Activated B cell treated with CpG ODN at 0.5 μM for 24 hours (primary cell): ENCODE measurements at regions not wholly inside any gene's neighbourhood (a gene's known extent, or its start where the extent isn't known, plus 50 kb on each side); places are given as distances from the start of the nearest gene placed in this dataset.

Source experiments
- ATAC-seq: fragments of 200-7000 bp; cut with Tn5 transposase; one replicate; pipeline ENCODE4 v1.10.0; 2021; ENCODE audit warnings: low read depth, mild to moderate bottlenecking, moderate library complexity
- CTCF ChIA-PET: fragments of 350-600 bp; sonication (Branson Sonifier 250); formaldehyde crosslinking; loops from one replicate; lab custom pipeline; 2021; ENCODE audit warnings: antibody characterized with exemption; lab: Charles Lee
- POLR2A ChIA-PET: fragments of 350-600 bp; sonication (Branson Sonifier 250); formaldehyde crosslinking; loops from one replicate; lab custom pipeline; 2021; ENCODE audit warnings: antibody characterized with exemption; lab: Charles Lee
- DNase-seq: peaks from one replicate; pipeline ENCODE4 v3.0.0; 2022
- H3K27ac Mint-ChIP-seq: one replicate; pipeline ENCODE4 v1.8.0; 2020; ENCODE audit warnings: mixed read lengths
- H3K27me3 Mint-ChIP-seq: one replicate; pipeline ENCODE4 v1.8.0; 2021; ENCODE audit warnings: mixed read lengths
- H3K36me3 Mint-ChIP-seq: one replicate; pipeline ENCODE4 v1.8.0; 2021; ENCODE audit warnings: low read depth, mixed read lengths
- H3K4me1 Mint-ChIP-seq: one replicate; pipeline ENCODE4 v1.8.0; 2021; ENCODE audit warnings: mixed read lengths
- H3K4me3 Mint-ChIP-seq: one replicate; pipeline ENCODE4 v1.8.0; 2020; ENCODE audit warnings: mild to moderate bottlenecking, mixed read lengths
- H3K9me3 Mint-ChIP-seq: one replicate; pipeline ENCODE4 v1.8.0; 2020; ENCODE audit warnings: mixed read lengths
- intact Hi-C: fragments of 100-400 bp; cut with micrococcal nuclease; formaldehyde crosslinking; loops from one replicate; pipeline ENCODE4 v1.15.1; 2024
- TF ChIP-seq, protein P1 (sequence below): fragments of 200-600 bp; IDR thresholded peaks from one replicate; pipeline ENCODE4 v1.8.0; 2022; ENCODE audit warnings: antibody characterized with exemption, mild to moderate bottlenecking

DNA sequence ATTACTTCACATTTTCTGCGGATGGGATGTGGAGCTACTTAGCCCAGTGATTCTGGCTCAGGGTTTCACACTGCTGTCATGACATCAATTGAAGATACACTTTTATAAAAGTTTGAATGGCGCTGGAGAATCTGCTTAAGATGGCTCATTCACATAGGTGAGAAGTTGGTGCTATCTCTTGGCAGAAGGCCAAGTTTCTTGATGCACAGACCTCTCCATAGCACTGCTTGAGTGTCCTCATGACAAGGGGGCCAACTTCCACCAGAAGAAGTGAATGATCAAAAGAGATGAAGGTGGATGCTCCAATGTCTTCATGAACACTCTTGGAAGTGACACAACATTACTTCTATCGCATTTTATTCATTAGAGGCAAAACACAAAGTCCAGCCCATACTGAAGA lies 403.7 kb upstream of the CCNG1 start:
- intact Hi-C loops: no loop called here
- DNase-seq (no peak), ATAC-seq (no peak)
- Mint-ChIP-seq H3K27me3 (no peaks in the 10 kb centered on the region), H3K36me3 (no peaks in the 10 kb centered on the region), H3K4me3 (no peak overlapping the region), H3K9me3 (peaks cover 6% of the 10 kb centered on the region), H3K4me1 (no peaks in the 10 kb centered on the region), H3K27ac (no peak overlapping the region)
- ChIA-PET CTCF (no interaction called here), POLR2A (no interaction called here)
- TF ChIP-seq, protein P1, sequence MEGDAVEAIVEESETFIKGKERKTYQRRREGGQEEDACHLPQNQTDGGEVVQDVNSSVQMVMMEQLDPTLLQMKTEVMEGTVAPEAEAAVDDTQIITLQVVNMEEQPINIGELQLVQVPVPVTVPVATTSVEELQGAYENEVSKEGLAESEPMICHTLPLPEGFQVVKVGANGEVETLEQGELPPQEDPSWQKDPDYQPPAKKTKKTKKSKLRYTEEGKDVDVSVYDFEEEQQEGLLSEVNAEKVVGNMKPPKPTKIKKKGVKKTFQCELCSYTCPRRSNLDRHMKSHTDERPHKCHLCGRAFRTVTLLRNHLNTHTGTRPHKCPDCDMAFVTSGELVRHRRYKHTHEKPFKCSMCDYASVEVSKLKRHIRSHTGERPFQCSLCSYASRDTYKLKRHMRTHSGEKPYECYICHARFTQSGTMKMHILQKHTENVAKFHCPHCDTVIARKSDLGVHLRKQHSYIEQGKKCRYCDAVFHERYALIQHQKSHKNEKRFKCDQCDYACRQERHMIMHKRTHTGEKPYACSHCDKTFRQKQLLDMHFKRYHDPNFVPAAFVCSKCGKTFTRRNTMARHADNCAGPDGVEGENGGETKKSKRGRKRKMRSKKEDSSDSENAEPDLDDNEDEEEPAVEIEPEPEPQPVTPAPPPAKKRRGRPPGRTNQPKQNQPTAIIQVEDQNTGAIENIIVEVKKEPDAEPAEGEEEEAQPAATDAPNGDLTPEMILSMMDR: no peak

DNA sequence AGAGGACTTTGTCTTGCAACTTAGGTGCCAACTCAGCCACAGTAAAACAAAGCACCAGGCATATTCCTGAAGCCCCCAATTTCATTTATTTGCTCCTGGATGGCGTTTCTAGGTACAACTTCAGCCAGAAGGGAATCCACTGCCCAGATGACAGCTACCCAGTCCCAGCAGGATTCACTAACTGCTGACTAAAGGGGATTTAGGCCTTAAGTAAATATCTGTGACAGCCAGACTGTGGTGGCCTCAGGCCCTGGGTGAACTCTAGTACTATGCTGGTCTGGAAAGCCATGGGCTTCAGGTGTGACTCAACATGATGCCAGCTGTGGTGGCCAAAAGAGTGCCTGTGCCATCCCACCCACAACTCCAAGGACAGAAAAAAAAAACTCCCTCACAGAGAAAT lies 396.1 kb upstream of the CCNG1 start:
- ATAC-seq (no peak), DNase-seq (no peak)
- H3K9me3 Mint-ChIP-seq: peaks cover 6% of the 10 kb centered on the region
- TF ChIP-seq, protein P1: no peak
- intact Hi-C loops: no loop called here
- no peaks in the 10 kb centered on the region for H3K36me3 Mint-ChIP-seq
- ChIA-PET POLR2A (no interaction called here), CTCF (no interaction called here)
- H3K27me3 Mint-ChIP-seq: no peaks in the 10 kb centered on the region
- H3K27ac Mint-ChIP-seq: no peak overlapping the region
- H3K4me3 Mint-ChIP-seq: no peak overlapping the region
- H3K4me1 Mint-ChIP-seq: no peaks in the 10 kb centered on the region

DNA sequence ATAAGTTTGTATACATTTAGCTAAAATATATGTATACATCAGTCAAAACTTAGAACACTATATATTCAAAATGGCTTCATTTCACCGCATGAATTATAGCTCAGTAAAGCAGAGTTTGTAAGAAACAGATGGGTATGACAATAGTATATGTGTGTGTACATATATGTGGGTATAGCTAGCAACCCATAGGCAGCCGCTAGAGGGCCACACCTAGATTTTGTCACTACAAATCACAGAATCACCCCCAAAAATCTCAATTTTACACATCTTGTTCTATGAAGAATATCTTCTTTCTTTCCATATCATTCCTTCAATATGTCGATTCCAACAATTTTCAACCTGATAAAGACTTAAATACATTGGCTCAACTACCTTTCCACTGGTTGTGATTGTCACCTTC lies 357.8 kb upstream of the CCNG1 start:
- H3K4me3 Mint-ChIP-seq: no peak overlapping the region
- POLR2A ChIA-PET: no interaction called here
- H3K27me3 Mint-ChIP-seq: no peaks in the 10 kb centered on the region
- DNase-seq: no peak
- TF ChIP-seq, protein P1: no peak
- CTCF ChIA-PET: no interaction called here
- ATAC-seq: no peak
- intact Hi-C loops: no loop called here
- no peaks in the 10 kb centered on the region for H3K4me1 Mint-ChIP-seq
- peaks cover 20% of the 10 kb centered on the region for H3K9me3 Mint-ChIP-seq
- H3K36me3 Mint-ChIP-seq: no peaks in the 10 kb centered on the region
- H3K27ac Mint-ChIP-seq: no peak overlapping the region

DNA sequence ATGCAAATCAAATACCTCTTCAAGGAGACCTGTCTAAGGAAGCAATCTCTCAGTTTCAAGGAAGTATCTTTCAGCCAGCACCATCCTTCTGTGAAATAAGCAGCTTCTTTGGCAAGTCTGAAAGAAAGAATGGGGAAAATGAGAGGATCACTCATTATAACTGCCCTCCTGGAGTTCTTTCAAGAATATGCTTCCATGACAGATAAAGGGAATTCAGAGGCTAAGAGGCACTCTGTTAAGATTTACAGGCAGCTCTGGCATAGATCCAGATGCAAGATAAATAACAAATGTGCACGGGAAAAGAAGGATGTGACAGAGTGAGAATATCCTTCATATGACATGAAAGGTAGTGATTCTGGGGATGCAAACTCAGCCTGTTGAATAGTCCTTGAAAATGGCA lies 348.2 kb upstream of the CCNG1 start:
- H3K36me3 Mint-ChIP-seq: no peaks in the 10 kb centered on the region
- no peaks in the 10 kb centered on the region for H3K4me1 Mint-ChIP-seq
- no peaks in the 10 kb centered on the region for H3K9me3 Mint-ChIP-seq
- ATAC-seq (no peak), DNase-seq (no peak)
- no peak overlapping the region for H3K27ac Mint-ChIP-seq
- ChIA-PET CTCF (no interaction called here), POLR2A (no interaction called here)
- TF ChIP-seq, protein P1: no peak
- H3K4me3 Mint-ChIP-seq: no peak overlapping the region
- H3K27me3 Mint-ChIP-seq: no peaks in the 10 kb centered on the region
- intact Hi-C loops: no loop called here

DNA sequence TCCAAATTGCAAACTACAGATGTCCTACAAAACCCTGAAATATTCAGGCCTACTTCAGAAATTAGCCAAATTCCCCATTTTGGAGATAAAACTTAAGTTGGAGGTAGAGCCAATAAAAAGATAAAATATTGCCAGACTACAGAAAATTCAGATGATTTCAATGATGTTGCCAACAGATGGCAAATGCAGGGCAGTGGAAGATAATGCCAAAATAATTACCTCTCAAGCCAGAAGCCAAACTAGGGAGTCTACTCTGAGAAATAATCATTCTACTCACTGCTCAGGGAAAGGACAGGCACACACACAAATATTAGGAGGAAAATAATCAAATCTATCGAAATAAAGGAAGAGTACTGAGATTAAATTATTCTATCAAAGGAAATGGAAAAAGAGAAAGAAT lies 347.5 kb upstream of the CCNG1 start:
- H3K36me3 Mint-ChIP-seq: no peaks in the 10 kb centered on the region
- CTCF ChIA-PET: no interaction called here
- no peak overlapping the region for H3K4me3 Mint-ChIP-seq
- H3K4me1 Mint-ChIP-seq: no peaks in the 10 kb centered on the region
- DNase-seq (no peak), ATAC-seq (no peak)
- no peaks in the 10 kb centered on the region for H3K9me3 Mint-ChIP-seq
- H3K27me3 Mint-ChIP-seq: no peaks in the 10 kb centered on the region
- POLR2A ChIA-PET: no interaction called here
- intact Hi-C loops: no loop called here
- no peak overlapping the region for H3K27ac Mint-ChIP-seq
- TF ChIP-seq, protein P1: no peak
